ENCODE measurements at regions not wholly inside any gene's neighbourhood (a gene's known extent, or its start where the extent isn't known, plus 50 kb on each side); places are given as distances from the start of the nearest gene placed in this dataset.

DNA sequence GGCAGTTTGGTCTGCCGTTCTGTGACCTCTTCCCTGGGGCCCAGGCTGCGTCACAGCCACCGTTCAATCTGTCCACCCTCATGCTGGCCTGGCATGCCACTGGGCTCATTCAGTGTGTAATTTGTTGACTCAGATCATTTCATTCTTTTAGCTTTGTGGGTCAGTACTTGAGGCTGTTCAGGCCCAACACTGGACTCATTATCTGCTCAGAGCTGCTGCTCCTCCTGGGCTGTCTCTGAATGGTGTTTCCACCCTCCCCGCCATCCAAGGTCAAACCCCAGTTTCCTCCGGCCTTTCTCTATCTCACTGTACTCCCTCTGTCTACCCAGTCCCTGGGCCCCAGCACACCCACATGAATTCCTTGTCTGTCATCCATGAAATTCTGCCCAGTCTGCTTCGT lies 152.4 kb upstream of the NCK2 start:
- DNase-seq = no peak

DNA sequence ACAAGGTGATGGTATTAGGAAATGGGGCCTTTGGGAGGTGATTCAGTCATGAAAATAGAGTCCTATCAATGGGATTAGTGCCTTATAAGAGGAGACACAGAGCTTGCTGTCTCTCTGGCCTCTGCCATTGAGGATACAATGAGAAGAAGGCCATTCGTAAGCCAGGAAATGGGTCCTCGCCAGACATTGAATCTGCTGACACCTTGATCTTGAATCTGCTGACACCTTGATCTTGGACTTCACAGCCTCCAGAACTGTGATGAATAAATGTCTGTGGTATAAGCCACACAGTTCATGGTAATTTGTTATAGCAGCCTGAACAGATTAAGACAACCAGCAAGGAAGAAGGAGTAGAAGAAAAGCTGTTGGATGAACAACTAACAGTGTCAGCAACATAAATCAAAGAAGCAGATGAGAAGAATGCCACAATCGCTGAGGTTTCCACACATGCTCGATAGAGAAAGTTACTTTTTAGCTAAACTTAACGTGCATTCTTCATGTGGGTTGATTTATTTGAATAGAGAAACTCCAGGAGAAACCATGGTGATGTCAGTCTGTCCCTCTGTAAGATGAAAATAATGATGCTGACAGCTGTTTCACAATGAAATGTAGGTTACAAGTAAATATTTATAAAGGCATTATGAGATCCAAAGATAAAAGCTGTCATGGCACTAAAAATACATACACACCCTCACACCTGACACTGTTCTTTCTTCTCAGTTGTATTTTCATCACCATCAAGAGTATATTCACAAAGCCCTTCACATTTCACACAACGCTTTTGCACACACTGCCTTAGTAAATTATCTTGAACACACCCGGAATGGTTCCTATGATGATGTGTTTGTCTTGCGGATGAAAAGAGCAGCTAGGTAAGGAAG lies 153.7 kb upstream of the NCK2 start:
- no peak for DNase-seq

DNA sequence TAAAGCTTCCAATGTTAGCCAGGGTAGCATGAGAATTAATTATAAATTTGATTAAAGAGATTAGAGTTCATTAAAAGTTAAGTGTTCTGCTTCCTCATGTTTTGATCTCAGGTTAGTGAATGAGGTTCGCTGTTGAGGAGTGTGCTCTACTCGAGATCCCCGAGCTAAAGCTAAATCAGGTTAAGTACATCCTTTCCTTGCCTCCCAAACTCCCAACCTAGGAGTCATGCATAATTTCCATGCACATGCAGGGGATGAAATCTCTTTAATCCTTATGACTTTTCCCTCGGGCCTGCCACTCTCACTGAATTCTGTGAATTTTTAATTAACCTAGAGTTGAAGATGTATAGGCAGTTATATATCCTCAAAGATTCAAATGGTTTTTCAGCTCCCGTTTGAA lies 156.1 kb upstream of the NCK2 start:
- DNase-seq = no peak

DNA sequence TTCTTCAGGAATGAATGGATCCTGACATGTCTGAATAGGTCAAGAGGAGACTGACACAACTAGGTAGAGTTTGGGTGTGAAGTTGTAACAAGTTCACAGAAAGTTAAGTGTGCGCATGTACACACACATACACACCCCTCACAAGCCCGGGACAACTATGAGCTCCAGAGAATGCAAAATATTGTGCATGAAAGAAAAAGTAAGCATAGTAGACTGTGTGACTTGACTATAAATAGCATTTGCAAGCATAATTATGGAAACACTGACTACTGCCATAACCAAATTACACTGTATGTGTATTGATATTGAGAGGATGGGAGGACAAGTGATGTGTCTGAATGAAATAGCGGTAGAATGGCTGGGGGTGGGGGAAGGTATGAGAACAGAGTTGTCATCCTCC lies 157.1 kb upstream of the NCK2 start:
- DNase-seq = no peak

DNA sequence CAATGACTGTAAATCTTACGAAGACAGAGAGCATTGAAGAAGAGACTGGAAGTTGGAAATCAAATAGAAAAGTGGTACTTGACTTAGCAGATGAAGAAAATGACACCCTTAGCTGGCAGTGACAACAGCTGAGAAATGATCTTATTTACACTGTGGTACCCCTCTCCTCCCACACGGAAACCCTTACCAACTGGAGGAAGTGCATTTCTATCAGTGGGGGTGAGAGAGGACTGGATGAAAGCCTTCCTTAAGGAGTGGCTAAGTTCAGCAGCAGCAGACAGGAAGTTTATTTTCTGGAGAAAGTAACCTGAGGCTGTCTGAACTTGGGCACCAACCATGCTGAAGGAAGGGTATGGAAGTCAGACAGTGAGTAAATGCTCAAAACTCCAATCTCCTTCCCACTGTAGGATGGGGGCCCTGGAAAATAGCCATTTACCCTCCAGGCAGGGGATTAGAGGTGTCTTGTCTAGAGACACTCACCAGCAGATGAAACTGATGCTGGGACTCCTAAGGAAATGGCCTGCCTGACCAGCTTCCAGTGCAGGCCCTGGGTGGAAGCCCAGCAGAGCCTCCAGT lies 160.2 kb upstream of the NCK2 start:
- no peak for DNase-seq

DNA sequence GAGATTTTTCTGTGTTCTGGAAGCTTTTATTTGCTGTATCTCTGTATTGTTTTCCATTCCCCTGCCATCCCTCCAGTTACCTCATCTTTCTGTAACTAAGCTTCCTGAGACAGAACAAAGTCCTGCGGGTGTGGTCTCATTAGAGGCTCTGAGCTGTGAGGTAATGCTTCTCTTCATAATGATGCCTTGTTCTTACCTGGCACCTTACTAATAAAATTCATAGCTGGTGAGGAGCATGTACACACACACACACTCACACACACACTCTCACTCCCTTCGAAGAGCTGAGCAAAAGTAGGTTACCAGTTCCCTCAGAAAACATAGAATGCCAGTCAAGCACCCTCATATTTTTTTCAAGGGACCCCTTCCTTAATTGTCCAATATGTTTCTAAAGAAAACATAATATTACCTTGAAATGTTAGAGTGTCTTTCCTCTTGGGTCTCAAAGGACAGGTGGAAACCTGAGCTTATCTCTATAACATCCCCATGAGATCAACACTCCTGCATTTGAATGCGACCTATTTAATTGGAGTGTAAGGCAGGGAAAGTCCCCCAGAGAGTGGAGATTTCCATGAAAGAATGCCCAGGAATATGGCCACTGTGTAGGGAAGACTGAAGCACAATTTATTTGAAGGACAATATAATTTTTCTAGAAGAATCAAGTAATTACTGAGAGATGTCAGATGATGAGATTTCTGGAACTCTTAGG lies 161.6 kb upstream of the NCK2 start:
- no peak for DNase-seq

DNA sequence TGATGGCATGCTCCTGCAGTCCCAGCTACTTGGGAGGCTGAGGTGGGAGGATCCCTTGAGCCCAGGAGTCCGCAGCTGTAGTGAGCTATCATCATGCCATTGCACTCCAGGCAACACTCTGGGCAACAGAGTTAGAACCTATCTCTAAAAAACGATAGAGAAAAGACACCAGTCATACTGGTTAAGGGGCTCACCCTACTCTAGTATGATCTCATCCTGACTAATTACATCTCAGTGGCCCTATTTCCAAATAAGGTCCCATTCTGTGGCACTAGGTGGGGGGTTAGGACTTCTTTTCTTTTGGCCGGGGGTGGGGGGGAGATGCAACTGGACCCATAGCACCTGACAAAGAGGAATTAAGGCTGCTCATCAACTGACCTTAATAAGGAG lies 163.2 kb upstream of the NCK2 start:
- no peak for DNase-seq

DNA sequence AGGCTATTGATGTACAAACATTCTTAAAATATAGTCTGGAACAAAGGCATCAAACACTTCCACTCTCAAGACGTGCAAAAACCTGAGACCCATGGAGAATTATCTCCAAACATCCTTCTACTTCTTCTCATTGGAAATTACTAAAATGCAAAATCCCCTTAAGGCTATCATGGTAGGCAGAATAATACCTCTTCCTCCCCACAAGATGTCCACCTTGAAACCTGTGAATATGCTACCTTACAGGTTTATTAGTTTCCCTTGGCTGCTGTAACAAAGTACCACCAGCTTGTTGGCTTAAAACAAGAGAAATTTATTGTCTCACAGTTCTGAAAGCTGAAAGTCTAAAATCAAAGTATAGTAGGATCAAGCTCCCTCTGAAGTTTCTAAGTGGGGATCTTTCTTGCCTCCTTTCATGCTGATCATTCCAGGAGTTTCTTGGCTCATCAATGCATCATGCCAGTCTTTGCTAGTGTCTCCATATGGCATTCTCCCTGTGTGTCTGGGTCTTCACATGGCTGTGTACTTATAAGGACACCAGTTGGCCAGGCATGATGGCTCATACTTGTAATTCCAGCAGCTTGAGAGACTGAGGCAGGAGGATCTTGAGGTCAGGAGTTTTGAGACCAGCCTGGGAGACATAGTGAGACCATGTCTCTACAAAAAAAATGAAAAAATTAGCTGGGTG lies 163.7 kb upstream of the NCK2 start:
- no peak for DNase-seq

DNA sequence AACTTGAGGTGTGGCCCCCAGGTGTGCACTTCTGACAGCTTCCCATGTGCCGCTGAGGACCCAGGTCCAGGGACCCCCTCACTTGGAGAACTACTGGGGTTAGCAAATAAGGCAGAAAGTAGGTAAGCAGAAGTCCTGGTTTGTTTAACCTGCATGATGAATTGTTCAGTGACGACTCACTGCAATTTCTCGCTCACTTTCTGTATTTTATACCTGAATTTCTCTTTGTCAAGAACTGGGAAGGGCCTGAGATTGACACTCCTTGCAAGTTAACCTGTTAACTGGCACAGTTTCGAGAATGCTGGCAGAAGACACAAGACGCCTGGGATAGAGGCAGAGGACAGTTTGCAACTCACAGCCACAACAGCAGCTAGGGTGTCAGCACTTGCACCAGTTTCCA lies 164.5 kb upstream of the NCK2 start:
- DNase-seq = no peak

DNA sequence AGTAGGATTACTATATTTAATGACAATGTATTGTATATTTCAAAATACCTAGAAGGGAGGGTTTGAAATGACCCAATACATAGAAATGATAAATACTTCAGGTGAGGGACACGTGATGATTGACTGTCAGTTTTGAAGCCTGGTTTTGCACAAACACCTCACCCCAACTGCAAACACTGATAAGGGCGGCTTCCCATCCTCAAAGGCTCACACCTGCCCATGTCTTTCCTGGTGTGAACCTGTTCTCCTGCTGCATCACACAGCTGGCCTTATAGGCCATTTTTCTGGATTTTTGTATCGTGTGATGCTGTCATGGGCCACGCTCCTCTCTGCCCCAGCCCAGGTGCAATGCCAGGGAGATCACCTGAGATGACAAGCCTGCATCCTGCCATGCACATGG lies 166.5 kb upstream of the NCK2 start:
- DNase-seq = no peak

DNA sequence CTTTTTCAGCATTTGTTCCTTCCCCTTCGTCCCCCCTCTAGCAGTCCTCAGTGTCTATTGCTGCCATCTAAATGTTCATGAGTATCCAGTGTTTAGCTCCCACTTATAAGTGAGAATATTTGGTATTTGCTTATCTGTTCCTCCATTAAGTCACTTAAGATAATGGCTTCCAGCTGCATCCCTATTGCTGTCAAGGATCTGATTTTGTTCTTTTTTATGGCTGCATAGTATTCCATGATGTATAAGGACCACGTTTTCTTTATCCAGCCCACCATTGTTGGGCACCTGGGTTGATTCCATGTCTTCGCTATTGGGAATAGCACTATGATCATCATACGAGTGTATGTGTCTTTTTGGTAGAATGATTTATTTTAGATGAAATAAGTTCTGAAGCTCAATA lies 166.9 kb upstream of the NCK2 start:
- DNase-seq = no peak

DNA sequence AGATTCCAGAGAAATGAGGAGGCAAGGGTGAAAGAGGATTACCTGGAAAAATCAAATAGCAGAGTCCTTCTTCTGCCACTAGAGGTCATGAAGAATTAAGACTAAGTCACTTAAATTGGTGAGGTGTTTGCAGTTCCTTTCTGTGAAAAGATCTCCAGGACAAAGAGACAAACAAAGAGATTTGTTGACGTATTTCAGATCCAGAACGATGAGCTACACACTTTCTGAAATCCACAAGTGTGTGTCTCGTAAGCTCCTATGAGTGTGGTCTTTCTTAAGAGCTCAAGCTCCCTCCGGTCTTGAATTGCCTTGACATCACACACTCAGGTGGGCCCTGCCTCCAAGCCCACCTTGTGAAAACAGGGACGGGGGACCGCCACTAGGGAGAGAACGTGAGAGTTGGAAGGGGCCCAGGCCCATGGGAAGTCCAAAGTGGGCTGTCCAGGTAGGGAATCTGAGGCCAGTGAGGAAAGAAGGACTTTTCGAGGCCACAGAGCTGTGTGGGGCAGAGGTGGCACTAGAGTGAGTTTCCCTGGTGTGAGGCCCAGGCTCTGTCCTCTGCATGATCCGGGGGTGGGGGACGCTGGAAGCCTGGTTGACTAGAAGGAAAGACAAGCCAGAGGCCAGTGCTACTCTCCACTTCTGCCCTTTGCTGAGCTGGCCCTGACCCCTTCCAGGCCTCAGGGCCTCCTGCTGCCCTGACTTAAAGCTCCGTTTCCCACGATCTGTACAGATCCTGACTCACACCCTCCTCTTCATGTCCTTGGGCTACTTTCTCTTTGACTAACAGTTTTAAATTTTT lies 168.1 kb upstream of the NCK2 start:
- DNase-seq = no peak

DNA sequence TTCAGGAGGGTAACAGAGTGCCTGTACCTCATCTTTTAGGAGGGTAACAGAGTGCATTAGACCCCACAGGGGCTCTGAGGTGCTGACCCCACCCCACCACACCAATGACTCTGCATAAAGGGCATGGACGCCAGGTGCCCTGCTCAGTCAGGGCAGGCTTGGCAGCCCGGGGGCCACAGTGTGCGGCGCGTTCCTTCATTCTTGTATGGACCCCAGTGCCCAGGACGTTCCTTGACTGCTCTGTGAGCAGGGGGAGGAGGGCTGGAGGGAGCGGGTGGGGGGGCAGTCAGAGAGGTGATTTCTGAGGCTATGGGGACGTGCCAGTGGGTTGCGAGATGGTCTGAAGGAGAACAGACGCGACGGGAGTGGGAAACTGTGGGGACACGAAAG lies 168.7 kb upstream of the NCK2 start:
- no peak for DNase-seq

DNA sequence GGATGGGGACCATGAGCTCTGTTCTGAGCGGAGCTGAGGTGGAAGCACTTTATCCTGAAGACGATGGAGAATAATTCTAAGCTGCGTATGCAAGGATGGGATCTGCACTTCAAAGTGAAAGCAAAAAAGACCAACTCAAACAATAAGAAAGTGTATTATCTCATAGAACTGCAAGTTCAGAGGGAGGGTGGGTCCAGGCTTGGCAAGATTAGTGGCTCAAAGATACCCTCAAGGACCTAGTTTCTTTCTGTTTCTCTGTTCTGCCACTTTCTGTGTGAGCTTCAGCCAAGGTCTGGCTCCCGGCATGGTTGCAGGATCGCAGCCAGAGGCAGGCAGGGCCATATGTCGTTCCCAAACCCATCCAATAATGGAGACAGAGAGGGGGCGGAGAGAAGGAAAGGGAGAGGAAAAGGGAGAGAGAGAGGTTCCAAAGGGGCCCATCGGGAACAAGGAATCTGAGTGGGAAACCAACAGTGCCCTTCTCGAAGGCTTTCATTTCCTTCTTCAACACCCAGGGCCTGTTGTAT lies 169.2 kb upstream of the NCK2 start:
- no peak for DNase-seq

DNA sequence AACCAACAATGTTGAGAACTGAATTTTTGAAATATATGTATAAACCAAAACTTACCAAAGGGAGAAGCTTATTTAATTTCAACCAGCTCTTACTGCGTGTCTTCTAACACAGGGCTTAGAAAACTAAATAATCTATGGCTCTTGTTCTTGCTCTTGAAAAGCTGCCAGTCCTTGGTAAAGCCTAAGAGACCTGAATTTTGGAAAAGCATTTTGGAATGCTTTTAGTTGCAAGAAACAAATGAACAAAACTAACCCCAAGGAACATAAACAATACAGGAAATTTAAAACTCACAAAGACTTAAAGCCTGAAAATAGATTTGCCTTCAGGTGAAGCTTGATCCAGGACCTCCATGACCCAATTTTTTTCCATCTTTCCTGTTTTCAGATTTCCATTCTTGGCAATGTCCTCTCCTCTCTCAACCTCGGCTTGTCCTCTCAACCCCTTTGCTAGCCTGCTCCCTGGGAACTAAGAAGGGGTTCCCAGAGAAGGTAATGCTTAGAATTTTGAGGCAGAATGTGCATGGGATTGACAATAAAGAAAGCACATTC lies 169.8 kb upstream of the NCK2 start:
- no peak for DNase-seq

DNA sequence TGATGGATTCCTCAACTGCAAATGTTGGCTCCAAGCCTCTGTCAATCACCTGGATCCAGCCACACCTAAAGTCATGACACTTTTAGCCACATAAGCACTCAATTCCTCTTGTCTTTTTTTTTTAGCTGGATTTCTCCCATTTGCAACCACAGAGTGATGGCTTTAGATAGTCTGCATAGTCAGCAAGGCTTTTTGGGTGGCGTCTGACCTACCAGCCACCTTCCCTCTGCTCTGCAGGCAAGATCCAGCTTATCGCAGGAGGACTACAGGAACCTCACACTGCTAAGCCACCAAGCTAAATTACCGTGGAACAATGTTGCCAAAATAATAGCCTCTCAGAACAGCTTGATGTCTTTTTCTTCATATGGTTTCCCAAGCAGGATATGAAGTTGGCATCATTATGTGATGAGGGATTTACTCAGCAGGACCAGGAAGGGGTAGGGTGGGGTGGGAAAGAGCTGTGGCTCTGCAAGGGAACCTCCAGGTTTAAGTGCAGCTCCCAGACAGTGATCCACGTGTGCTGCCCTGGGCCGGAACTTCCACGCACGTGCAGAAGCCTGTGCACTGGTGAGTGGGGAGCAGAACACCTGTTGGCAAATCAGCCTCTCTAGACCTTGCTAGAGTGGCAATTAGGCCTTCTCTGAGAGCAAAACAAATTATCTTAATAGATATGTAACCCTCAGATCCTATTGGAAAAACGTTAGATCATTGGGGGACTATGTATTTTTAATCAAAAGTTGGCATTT lies 170.6 kb upstream of the NCK2 start:
- no peak for DNase-seq

DNA sequence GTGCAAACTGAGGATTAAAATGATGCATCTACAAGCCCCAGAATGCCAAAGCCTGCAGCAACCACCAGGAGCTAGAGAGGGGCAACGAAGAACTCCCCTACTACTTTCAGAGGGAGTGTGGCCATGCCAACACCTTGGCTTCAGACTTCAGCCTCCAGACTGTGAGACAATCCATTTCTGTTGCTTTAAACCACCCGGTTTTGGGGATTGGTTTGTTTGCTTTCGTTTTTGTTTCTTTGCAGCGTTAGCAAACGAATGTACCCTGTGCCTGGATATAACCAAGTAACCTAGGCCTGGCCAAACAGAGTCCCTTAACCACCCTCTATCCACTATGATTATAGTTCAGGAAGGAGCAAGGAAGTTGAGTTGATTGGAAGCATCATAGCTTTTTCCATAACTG lies 171.2 kb upstream of the NCK2 start:
- DNase-seq = no peak

DNA sequence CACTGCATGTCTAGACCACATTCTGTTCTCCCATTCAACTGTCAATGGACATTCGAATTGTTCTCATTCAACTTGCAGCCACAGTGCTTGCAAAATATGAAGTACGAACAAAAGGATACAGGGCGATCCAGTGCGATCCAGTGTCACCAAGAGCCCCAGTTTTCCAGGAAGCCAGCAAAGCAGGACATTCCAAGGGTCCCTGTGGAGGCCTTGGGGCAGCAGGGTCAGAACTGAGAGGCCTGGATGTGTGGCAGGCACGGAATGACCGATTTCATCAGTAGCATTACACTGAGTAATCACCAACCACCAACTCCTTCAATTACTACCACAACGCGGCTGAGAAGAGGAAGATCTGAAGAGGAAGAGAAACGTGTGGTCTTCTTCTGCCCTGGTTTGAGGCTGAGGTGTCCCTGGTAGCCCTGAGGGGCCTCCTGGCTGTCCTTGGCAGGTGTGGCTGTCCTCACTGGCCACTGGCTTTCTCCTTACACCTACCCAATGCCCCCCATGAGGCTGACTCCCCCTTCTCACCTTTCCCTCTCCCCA lies 172.7 kb upstream of the FHL2 start:
- DNase-seq = no peak

DNA sequence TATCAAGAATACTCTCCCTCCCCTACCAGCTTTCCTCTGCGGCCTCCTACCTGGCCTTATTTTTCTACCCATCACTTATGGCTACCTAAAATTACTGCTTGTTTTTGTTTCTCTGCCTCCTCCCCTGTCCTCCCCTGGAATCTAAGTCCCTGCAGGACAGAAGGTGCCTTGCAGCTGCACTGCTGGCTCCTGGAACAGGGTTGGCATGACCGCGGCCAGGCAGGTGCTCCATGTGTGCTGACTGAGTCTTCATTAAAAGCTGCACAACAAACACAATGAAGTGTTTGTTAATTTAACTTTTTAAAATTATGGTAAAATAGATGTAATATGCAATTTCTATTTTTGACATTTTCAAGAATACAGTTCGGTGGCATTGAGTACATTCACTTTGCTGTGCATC lies 171.9 kb upstream of the FHL2 start:
- DNase-seq = no peak

DNA sequence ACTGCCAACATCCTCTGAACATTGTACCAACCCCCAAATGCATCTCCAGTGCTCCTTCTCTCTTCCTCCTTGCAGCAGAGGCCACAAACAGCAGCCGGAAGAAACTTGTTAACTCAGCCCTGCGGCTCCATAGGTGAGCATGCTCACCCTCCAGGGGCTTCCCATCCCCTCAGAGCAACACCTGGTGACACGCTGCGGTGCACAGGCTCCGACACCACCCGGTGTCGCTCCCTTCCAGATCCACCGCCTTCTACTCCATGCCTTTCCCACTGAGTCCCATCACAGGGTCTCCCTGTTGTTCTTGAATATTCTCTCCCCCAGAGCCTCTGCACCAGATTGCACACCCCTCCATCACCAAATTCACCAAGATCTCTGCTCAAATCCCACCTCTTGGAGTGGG lies 171.5 kb upstream of the FHL2 start:
- DNase-seq = no peak

DNA sequence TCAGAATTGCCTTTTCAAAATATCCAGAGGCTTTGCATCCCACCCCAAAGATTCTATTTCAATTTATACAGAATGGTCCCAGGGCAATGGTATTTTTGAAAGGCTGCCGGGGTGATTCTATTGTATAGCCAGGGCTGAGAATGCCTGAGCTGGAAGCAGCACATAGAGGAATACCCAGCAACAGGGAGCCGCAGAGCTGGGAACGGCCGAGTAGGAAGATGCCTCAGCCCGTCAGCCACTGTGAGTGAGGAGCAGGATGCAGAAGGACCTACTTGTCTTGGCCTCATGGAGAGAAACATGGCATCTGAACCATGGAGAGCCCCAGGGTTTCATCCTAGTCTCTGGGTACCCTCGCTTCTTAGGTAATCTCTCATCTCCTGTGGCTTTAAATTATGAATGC lies 170.8 kb upstream of the FHL2 start:
- no peak for DNase-seq
